Lung (tissue), 11 donors: ENCODE measurements at regions not wholly inside any gene's neighbourhood (a gene's known extent, or its start where the extent isn't known, plus 50 kb on each side); places are given as distances from the start of the nearest gene placed in this dataset.

Source experiments
- ATAC-seq: fragments of 200-7000 bp; cut with Tn5 transposase; one replicate; pipeline ENCODE4 v1.9.1; 2020; ENCODE audit warnings: moderate number of reproducible peaks; ENCODE audit not compliant: insufficient read depth, low FRiP score
- DNase-seq, 3 donors: peaks; one replicate each; pipeline ENCODE4 v3.0.0-alpha.2; 2013 to 2017
- H3K27ac ChIP-seq, 2 donors: one replicate each; pipeline ENCODE4 v1.5.1; 2013; ENCODE audit warnings: mild to moderate bottlenecking in 2 of 2, moderate library complexity in 2 of 2, control low read depth in 1 of 2, inconsistent platforms in 1 of 2, low read depth in 1 of 2, low read length in 1 of 2
- H3K27me3 ChIP-seq, 3 donors: one replicate each; pipeline ENCODE4 v1.5.1; 2013; ENCODE audit warnings: low read length in 2 of 3; ENCODE audit not compliant: control insufficient read depth in 3 of 3, insufficient read depth in 3 of 3
- H3K36me3 ChIP-seq, 4 donors: one replicate each; pipeline ENCODE4 v1.5.1; 2013; ENCODE audit warnings: low read length in 4 of 4, mild to moderate bottlenecking in 1 of 4, moderate library complexity in 1 of 4; ENCODE audit not compliant: control insufficient read depth in 4 of 4, insufficient read depth in 4 of 4
- H3K4me1 ChIP-seq, 5 donors: one replicate each; pipeline ENCODE4 v1.5.1; 2013; ENCODE audit warnings: low read length in 5 of 5, mild to moderate bottlenecking in 2 of 5, moderate library complexity in 1 of 5; ENCODE audit not compliant: control insufficient read depth in 5 of 5, insufficient read depth in 5 of 5
- H3K4me3 ChIP-seq: one replicate; pipeline ENCODE4 v1.5.1; 2013; ENCODE audit warnings: mild to moderate bottlenecking, control low read depth, moderate library complexity
- H3K9ac ChIP-seq, 2 donors: one replicate each; pipeline ENCODE4 v1.5.1; 2013; ENCODE audit warnings: low read length in 2 of 2, control low read depth in 1 of 2; ENCODE audit not compliant: insufficient read depth in 1 of 2
- H3K9me3 ChIP-seq, 4 donors: one replicate each; pipeline ENCODE4 v1.5.1; 2013; ENCODE audit warnings: low read length in 3 of 4, mild to moderate bottlenecking in 1 of 4, moderate library complexity in 1 of 4; ENCODE audit not compliant: control insufficient read depth in 4 of 4, insufficient read depth in 3 of 4
- WGBS, 2 donors: extraction: QIAGEN DNeasy Blood & Tissue Kit; methylation state at CpG; one replicate each; pipeline ENCODE4 v1.1.7; 2013; 5-methylcytosine and 5-hydroxymethylcytosine counted together
- TF ChIP-seq, protein P1 (sequence below): IDR thresholded peaks from 2 replicates; pipeline ENCODE4 v1.5.1; 2012; ENCODE audit warnings: mild to moderate bottlenecking; ENCODE audit errors: control extremely low read depth, extremely low read depth
- donor health status: control.
- donor health status: control.
- donor health status: Bipolar disorder and iron deficiency.
- donor health status: healthy.
- donor health status: DM: yes; HTN: yes; CAD: no.

- no peak for DNase-seq
- 94 to 96% methylated on average over 7 of the region's 7 CpGs for WGBS, 2 donors
Observed at GRCh38 chr2:15790838-15791237, 149.5 kb upstream of the MYCN start.

DNA sequence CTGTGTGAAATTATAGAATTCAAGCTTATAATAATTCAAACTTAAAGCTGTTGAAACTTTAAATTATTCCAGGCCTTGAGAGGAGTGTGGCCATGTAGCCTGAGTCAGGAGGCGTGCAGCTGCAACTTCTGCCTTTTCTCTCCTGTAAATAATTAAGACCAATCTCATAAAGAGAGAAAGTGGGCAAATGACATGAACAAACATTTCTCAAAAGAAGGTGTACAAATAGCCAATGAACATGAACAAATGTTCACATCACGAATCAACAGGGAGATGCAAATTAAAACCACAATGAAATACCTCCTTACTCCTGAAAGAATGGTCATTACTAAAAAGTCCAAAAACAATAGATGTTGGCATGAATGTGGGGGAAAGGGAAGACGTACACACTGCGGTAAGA is 149.1 kb upstream of the MYCN start:
- H3K36me3 ChIP-seq = no peaks in the 10 kb centered on the region
- DNase-seq = no peak
- H3K4me1 ChIP-seq = peaks cover 0 to 12% (median 7%) of the 10 kb centered on the region in 5 donors
- no peak overlapping the region for H3K27ac ChIP-seq
- TF ChIP-seq, protein P1, sequence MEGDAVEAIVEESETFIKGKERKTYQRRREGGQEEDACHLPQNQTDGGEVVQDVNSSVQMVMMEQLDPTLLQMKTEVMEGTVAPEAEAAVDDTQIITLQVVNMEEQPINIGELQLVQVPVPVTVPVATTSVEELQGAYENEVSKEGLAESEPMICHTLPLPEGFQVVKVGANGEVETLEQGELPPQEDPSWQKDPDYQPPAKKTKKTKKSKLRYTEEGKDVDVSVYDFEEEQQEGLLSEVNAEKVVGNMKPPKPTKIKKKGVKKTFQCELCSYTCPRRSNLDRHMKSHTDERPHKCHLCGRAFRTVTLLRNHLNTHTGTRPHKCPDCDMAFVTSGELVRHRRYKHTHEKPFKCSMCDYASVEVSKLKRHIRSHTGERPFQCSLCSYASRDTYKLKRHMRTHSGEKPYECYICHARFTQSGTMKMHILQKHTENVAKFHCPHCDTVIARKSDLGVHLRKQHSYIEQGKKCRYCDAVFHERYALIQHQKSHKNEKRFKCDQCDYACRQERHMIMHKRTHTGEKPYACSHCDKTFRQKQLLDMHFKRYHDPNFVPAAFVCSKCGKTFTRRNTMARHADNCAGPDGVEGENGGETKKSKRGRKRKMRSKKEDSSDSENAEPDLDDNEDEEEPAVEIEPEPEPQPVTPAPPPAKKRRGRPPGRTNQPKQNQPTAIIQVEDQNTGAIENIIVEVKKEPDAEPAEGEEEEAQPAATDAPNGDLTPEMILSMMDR = no peak
- no peak for ATAC-seq
- WGBS, 2 donors = 93 to 96% methylated on average over 4 of the region's 4 CpGs
- H3K27me3 ChIP-seq = no peaks in the 10 kb centered on the region
- no peak overlapping the region for H3K9ac ChIP-seq
- H3K9me3 ChIP-seq = peaks cover 0 to 2% (median 0%) of the 10 kb centered on the region in 4 donors
- H3K4me3 ChIP-seq = no peak overlapping the region

More at GRCh38 chr2:15790838-15791237, 149.5 kb upstream of the MYCN start:
- Histone ChIP-seq H3K27me3 (no peaks in the 10 kb centered on the region), H3K9me3 (peaks cover 0 to 2% (median 0%) of the 10 kb centered on the region in 4 donors), H3K36me3 (no peaks in the 10 kb centered on the region), H3K4me1 (peaks cover 0 to 12% (median 7%) of the 10 kb centered on the region in 5 donors), H3K27ac (no peak overlapping the region), H3K9ac (no peak overlapping the region), H3K4me3 (no peak overlapping the region)
- ATAC-seq = no peak
- TF ChIP-seq, protein P1 = no peak

GRCh38 chr2:15792331-15792730 is 148.0 kb upstream of the MYCN start:
- no peak for ATAC-seq
- DNase-seq = no peak
- no peak overlapping the region for H3K4me3 ChIP-seq
- H3K27me3 ChIP-seq = peaks cover 0 to 2% (median 0%) of the 10 kb centered on the region in 3 donors
- 90 to 92% methylated on average over 8 of the region's 8 CpGs for WGBS, 2 donors
- peaks cover 0 to 12% (median 7%) of the 10 kb centered on the region in 5 donors for H3K4me1 ChIP-seq
- no peak overlapping the region for H3K9ac ChIP-seq
- no peaks in the 10 kb centered on the region for H3K36me3 ChIP-seq
- peaks cover 0 to 2% (median 0%) of the 10 kb centered on the region in 4 donors for H3K9me3 ChIP-seq
- no peak overlapping the region for H3K27ac ChIP-seq
- TF ChIP-seq, protein P1 = no peak
